Epithelial cell of esophagus (primary cell): ENCODE measurements at regions not wholly inside any gene's neighbourhood (a gene's known extent, or its start where the extent isn't known, plus 50 kb on each side); places are given as distances from the start of the nearest gene placed in this dataset.
A peak's percentile ranks its signal among the peaks of the same experiment; 100 is the strongest.

ENCODE experiments used
- DNase-seq: peaks from one replicate; pipeline ENCODE4 v3.0.0; 2010; ENCODE audit warnings: low read depth
- H3K4me3 ChIP-seq: 2 replicates; pipeline ENCODE4 v1.5.1; 2011; ENCODE audit warnings: mild to moderate bottlenecking, low read length, control low read depth
- TF ChIP-seq, protein P1 (sequence below): IDR thresholded peaks from 2 replicates; pipeline ENCODE4 v1.5.1; 2011; ENCODE audit warnings: low read depth, mild to moderate bottlenecking, low read length, control low read depth, inconsistent platforms; ENCODE audit not compliant: insufficient read depth; ENCODE audit errors: missing control alignments

GRCh38 chr13:44307255-44307654 lies 66.4 kb upstream of the SERP2 start:
- TF ChIP-seq, protein P1, sequence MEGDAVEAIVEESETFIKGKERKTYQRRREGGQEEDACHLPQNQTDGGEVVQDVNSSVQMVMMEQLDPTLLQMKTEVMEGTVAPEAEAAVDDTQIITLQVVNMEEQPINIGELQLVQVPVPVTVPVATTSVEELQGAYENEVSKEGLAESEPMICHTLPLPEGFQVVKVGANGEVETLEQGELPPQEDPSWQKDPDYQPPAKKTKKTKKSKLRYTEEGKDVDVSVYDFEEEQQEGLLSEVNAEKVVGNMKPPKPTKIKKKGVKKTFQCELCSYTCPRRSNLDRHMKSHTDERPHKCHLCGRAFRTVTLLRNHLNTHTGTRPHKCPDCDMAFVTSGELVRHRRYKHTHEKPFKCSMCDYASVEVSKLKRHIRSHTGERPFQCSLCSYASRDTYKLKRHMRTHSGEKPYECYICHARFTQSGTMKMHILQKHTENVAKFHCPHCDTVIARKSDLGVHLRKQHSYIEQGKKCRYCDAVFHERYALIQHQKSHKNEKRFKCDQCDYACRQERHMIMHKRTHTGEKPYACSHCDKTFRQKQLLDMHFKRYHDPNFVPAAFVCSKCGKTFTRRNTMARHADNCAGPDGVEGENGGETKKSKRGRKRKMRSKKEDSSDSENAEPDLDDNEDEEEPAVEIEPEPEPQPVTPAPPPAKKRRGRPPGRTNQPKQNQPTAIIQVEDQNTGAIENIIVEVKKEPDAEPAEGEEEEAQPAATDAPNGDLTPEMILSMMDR, result no peak

DNA sequence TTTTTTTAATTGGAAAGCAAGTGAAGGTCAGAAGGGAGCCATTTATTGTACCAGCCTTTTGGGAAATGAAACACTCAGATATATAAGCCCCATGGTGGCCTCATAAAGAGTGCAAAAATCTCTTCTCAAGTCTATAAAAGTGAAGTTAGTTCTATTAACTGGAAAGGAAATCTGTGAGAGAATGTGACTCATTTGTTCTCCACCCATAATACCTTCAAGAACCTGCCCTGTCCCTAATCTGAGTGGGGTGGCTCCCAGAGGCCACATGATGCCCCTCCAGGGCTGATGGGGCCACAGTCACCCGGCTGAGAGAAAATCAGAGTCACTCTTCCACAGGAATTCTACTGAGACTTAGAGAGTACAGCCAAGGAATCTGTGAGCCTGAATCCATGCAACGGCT lies 65.8 kb upstream of the SERP2 start:
- TF ChIP-seq, protein P1, result no peak
- H3K4me3 ChIP-seq, result no peak overlapping the region
- DNase-seq, result peak; percentile 44

More at GRCh38 chr13:44307255-44307654, 66.4 kb upstream of the SERP2 start:
- H3K4me3 ChIP-seq, result no peak overlapping the region
- DNase-seq, result no peak

DNA sequence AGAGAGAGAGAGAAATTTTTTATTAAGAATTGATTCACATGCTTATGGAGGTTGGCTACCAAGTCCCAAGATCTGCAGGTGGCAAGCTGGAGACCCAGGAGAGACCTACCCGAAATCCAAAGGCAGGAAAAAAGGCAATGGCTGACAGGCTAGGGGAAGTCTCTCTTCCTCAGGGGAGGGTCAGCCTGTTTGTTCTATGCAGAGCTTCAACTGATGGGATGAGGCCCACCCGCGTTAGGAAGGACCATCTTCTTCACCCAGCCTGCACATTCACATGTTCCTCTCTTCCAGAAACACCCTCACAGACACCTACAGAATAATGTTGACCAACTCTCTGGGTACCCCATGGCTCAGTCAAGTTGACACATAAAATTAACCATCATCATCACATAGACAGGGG lies 65.3 kb upstream of the SERP2 start:
- DNase-seq, result no peak
- TF ChIP-seq, protein P1, result no peak

GRCh38 chr13:44309794-44310757 lies 63.5 kb upstream of the SERP2 start:
- TF ChIP-seq, protein P1, result no peak
- no peak overlapping the region for H3K4me3 ChIP-seq

More for the DNA sequence above, 65.3 kb upstream of the SERP2 start:
- H3K4me3 ChIP-seq, result no peak overlapping the region

GRCh38 chr13:44311011-44311780 lies 62.4 kb upstream of the SERP2 start:
- H3K4me3 ChIP-seq, result no peak overlapping the region
- DNase-seq, result peak; percentile 97
- TF ChIP-seq, protein P1, result peak; percentile 30

More at GRCh38 chr13:44309794-44310757, 63.5 kb upstream of the SERP2 start:
- DNase-seq, result peak; percentile 56

- no peak for DNase-seq
- TF ChIP-seq, protein P1, result no peak
Observed at GRCh38 chr13:44312131-44312530, 61.5 kb upstream of the SERP2 start.

More at GRCh38 chr13:44312131-44312530, 61.5 kb upstream of the SERP2 start:
- H3K4me3 ChIP-seq, result no peak overlapping the region
